SHP77 (cell line): ENCODE measurements at regions not wholly inside any gene's neighbourhood (a gene's known extent, or its start where the extent isn't known, plus 50 kb on each side); places are given as distances from the start of the nearest gene placed in this dataset.

ENCODE experiments used
- DNase-seq, 2 experiments: peaks; one replicate each; lab custom pipeline; 2025; lab: John Stamatoyannopoulos, UW

DNA sequence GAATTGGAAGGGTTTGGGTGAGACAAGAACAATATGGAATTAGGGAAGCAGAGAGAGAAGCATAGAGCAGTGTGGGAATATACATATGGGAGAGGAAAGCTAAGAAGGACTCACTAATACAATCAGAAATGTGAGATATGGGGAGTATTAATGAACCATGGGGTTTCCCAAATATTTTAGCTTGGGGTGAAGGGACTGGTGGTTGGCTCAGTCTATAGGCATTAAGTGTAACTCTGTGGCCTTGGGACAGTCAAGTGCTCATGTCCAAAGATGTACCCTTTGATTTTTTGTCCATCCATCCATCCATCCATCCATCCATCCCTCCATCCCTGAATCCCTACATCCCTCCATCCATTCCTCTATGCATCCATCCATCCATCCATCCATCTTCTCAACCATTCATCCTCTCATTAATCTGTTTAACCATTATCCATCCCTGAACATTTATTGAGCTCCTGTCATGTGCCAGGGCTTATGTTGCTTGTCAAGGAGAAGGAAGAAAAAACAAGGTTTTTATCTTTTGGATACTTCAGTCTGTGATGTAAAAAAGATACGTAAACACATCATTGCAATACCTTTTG, 263.4 kb upstream of the CHD6 start:
- DNase-seq: no peak

- no peak for DNase-seq
These were observed 260.9 kb upstream of the CHD6 start for GRCh38 chr20:41879123-41879522.

DNA sequence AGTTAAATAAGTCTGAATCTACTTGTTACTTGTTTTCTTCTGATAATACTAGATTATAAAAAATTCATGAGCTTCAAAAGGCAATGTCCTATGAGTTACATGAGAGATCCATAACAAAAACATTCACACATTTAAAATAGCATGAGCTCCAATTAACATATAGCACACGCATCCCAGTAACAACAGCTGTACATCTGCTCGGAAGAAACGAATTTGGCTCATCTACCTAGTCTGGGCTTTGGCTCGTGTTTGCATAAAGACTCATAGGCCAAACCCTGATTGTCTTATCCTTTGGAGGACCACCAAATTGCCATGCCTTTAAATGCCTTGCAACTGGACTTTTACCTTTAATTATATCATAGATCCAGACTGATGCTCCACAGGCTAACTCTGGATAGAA, 259.7 kb upstream of the CHD6 start:
- DNase-seq: no peak

DNA sequence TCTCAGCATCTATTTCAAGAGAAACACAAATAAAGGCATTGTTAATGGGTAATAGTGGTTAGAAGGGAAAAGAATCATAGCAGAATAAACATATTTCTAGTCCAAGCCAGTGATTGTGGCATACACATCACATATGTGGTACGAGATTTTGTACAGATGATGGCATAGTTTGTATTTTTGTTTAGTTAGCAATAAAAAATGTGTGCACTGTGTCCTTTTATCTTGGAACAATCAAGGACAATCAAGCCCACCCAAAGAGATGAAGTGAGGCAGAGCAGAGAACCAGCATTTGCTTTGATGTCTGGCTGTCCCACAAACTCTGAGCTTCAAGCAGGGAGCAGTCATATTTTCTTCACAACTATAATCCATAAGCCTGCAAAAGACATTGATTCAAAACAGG, 256.5 kb upstream of the CHD6 start:
- DNase-seq: no peak

DNA sequence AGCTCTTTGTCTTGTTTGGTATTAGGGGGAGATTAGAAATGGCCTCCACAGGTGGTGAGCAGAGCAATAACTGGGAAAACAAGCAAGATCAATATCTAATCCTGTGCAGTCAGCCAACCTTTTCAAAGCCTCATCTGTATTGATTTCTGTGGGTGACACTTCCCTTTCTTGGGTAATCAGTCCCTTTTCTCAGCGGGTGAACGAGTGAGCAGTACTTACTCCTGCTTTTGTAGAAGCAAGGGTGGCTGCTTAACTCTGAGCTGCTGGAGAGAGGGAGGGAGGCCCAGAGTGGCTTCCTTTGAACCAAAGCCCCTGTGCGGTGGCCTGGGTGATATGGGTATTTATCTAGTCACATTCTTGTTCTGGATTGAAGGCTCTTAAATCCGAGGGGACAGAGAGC, 254.8 kb upstream of the CHD6 start:
- DNase-seq: no peak

- no peak for DNase-seq
These were observed 252.8 kb upstream of the CHD6 start for GRCh38 chr20:41870869-41871462.

GRCh38 chr20:41869261-41869660, 251.1 kb upstream of the CHD6 start:
- no peak for DNase-seq

DNA sequence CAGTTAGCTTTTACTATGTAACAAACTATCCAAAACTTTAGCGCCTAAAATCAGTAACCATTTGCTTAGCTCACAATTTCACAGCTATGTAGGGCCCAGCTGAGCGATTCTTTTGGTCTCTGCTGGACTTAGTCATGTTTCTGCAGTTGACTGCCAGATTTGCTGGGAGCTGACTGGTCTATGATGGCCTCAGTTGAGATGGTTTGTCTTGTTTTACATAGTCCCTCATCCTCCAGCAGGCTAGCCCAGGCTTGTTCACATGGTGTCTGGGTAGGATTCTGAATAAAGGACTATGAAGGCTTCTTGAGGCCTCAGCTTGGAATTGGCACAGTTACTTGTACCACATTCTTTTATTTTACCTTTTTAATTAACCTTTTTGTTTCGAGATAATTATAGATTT, 247.8 kb upstream of the CHD6 start:
- no peak for DNase-seq

DNA sequence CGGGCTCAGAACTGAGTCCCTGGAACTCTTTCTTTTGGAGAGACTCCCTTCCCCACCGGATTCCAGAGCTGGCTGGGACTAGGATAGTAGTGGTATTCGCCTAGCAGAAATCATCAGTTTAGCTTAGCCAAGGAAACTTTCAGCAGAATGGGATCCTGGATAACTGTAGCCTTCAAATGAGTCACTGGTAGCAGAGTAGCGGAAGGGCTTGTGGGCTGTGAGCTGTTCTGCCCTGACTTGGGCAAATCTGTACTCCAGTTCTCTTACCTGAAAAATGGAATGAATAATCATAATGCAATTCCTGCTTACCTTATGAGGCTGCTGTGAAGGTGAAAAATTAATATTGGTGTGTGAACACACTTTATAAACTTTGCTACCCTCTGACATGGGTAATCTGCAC, 244.3 kb upstream of the CHD6 start:
- DNase-seq: no peak

GRCh38 chr20:41861772-41862422, 243.7 kb upstream of the CHD6 start:
- DNase-seq: no peak

GRCh38 chr20:41854765-41855164, 236.6 kb upstream of the CHD6 start:
- DNase-seq: no peak

GRCh38 chr20:41853806-41854205, 235.6 kb upstream of the CHD6 start:
- no peak for DNase-seq

GRCh38 chr20:41848180-41848579, 230.0 kb upstream of the CHD6 start:
- no peak for DNase-seq

- DNase-seq: no peak
These were observed 219.6 kb upstream of the CHD6 start for GRCh38 chr20:41837669-41838224.

DNA sequence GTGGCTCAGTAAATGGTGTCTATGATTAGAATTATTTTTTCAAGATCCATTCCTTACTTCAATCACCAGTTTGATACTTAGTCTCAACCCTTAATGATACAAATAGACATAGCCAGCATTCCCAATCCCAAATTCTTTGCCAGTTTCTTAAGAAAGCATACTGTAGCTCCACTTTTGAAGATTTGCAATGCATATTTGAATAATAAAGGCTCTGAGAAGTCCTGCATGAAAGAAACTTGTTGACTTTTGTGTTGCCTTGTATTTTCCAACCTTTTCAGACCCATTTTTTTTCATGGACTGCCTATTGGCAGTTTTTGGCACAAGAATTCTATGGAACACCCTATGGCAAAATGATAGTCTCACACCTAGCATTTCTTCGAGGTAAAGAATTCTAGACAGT, 215.6 kb upstream of the CHD6 start:
- DNase-seq: no peak

- DNase-seq: no peak
These were observed 212.5 kb upstream of the CHD6 start for GRCh38 chr20:41830702-41831101.

GRCh38 chr20:41819436-41819835, 201.3 kb upstream of the CHD6 start:
- no peak for DNase-seq

- no peak for DNase-seq
These were observed 200.8 kb upstream of the CHD6 start for GRCh38 chr20:41818991-41819390.

DNA sequence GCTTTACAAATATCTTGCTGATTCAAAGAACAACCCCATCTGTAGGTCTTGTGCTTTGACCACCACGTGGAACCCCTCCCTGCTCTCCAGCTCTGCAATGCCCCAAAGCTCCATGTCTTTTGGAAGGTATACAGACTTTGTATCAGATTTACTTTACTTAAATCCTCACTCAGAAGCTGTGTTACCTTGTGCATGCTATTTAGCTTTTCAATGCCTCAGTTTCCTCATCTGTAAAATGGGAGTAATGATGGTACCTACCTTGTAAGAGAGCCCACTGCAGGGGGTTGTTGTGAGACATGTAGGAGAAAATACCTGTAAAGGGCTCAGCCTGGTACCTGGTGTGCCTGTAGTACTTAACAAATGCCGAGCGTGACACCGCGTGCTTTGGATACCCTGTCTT, 200.2 kb upstream of the CHD6 start:
- no peak for DNase-seq

DNA sequence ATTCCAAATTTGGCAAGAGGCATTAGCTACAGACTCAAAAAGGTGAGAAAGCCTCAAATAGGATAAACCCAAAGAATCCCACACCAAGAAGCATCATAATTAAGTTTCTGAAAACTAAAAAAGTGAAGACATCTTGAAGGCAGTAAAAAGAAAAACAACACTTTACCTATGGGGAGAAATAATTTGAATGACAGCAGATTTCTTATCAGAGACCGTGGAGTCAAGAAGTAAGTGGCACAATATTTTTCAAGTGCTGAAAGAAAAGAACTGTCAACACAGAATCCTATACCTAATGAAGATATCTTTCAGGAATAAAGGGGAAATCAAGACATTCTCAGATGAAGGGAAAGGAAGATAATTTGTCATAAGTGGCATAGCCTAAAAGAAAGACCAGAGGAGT, 193.3 kb upstream of the CHD6 start:
- no peak for DNase-seq

DNA sequence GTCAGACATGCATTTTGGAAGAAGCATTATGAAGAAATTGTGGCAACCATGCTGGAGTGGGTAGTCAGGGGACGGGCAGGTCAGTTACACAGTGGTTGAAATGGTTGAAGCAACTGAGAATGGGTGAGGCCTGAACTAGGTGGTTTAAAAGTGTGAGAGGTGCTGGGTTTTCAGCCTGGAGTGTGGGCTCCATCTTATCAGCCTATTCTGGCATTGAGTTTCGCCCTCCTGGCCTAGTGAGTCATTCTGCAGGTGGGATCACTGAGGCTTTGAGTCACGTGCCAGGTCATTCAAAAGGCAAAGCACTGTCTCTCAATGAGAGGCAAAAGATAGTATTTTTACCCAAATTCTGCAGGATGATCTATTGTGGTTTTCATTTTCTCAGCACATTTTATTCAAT, 181.9 kb upstream of the CHD6 start:
- DNase-seq: no peak

GRCh38 chr20:41798930-41799502, 180.8 kb upstream of the CHD6 start:
- DNase-seq: no peak

DNA sequence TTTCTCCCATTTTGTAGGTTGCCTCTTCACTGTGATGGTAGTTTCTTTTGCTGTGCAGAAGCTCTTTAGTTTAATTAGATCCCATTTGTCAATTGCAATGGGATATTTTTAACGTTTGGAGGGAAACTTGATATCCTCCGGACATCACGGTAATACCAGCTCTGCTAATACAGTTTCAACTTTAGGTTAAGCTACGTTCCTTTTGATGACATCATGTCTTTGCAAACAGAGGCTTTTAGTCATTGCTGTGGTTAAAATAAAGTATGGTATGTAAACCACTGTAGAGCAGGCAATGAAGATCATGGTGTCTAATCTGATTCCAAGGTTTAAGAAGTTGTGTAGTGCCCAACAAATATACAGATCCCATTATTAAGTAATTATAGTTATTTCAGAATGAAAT, 168.0 kb upstream of the CHD6 start:
- DNase-seq: no peak
